ENCODE measurements at regions not wholly inside any gene's neighbourhood (a gene's known extent, or its start where the extent isn't known, plus 50 kb on each side); places are given as distances from the start of the nearest gene placed in this dataset.

DNA sequence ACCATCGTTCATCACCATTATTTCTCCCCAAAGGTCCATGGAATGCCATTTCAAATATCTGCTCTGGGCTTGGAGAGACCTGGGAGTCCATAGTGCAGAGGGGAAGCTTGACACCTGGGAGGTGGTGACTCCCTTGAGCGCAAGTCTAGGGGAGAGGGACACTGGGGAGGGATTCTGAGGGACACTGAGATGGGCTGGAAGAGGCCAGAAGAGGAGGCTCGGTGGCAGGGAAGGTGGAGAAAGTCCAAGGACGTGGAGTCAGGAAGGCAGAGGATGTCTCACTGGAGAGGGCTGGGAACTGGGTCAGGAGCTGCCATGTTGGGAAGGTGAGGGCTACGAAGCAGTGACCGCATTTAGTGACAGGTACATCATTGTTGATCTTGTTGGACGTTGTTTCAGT lies 160.3 kb upstream of the MVB12B start:
- no peak overlapping the region for H3K4me2 ChIP-seq (ENCODE audit: control insufficient read depth, insufficient read depth)
- no peak overlapping the region for H3K9ac ChIP-seq (ENCODE audit: control insufficient read depth, insufficient read depth, low read length)
- no peak overlapping the region for H3K4me3 ChIP-seq
- in situ Hi-C loops (cut with MboI) (no loop called here), intact Hi-C loops (cut with micrococcal nuclease; ENCODE audit: unreplicated experiment) (no loop called here)
- no peaks in the 10 kb centered on the region for H4K20me1 ChIP-seq (ENCODE audit: control insufficient read depth, insufficient read depth)
- no peaks in the 10 kb centered on the region for H3K79me2 ChIP-seq (ENCODE audit: control insufficient read depth, insufficient read depth, low read length)
- DNase-seq (ENCODE audit: low read depth, low spot score) = no peak
- WGBS (ENCODE audit: insufficient coverage, insufficient replicate concordance, low lambda C conversion rate, missing lambda C conversion rate) = 29% methylated on average over 7 of the region's 7 CpGs
- no peaks in the 10 kb centered on the region for H3K36me3 ChIP-seq (ENCODE audit: control insufficient read depth in 2 of 2, insufficient read depth in 2 of 2, low read length in 1 of 2)
- ATAC-seq = no peak
- FAIRE-seq = no peak
- no peaks in the 10 kb centered on the region for H3K9me3 ChIP-seq (replicated peaks; ENCODE audit: control insufficient read depth, insufficient read depth, low read length)
- ChIA-PET POLR2A (no interaction called here), CTCF (no interaction called here), RAD21 (ENCODE audit: unreplicated experiment) (no interaction called here), SMC1A (ENCODE audit: uncharacterized antibody, unreplicated experiment) (no interaction called here)
- no peak overlapping the region for H3K27ac ChIP-seq (ENCODE audit: control insufficient read depth, insufficient read depth)
- TF ChIP-seq JUNB (IDR thresholded peaks at IDR 0.05) = no peak
- no peak for TF ChIP-seq POLR2AphosphoS5 (IDR thresholded peaks at IDR 0.05; ENCODE audit: low read length)
- TF ChIP-seq IKZF1 (conservative IDR thresholded peaks at IDR 0.05) = no peak
- no TSS peak for BruUV-seq (replicated peaks)
- peaks cover 3 to 8% of the 10 kb centered on the region in 2 experiments for H3K27me3 ChIP-seq (replicated peaks in 1 of 2; ENCODE audit: control insufficient read depth in 2 of 2, insufficient read depth in 2 of 2, low read length in 1 of 2)
- H3K4me1 ChIP-seq (ENCODE audit: control insufficient read depth, insufficient read depth, low read length) = no peaks in the 10 kb centered on the region
- no peak overlapping the region for H2AFZ ChIP-seq (ENCODE audit: control insufficient read depth, low read depth, low read length)

DNA sequence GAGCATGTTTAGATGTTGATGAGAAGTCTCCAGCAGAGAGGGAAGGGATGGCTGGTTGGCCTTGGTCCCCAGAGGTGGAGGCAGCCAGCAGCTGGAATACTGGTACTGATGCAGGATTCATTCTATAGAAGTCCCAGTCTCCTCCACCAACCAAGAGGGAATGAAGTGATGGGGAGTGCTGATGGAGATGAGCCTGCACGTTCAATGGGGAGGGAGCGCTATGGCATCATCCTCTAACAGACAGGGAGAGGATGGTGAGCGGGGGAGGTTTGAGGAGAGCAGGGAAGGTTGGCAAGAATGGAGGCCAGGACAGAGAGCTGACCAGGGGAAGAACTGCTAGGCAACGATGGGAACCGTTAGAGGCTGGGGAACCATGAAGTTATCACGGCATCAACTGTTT lies 159.8 kb upstream of the MVB12B start:
- intact Hi-C loops (cut with micrococcal nuclease; ENCODE audit: unreplicated experiment) (no loop called here), in situ Hi-C loops (cut with MboI) (no loop called here)
- Histone ChIP-seq H3K27me3 (replicated peaks in 1 of 2; ENCODE audit: control insufficient read depth in 2 of 2, insufficient read depth in 2 of 2, low read length in 1 of 2) (peaks cover 3 to 8% of the 10 kb centered on the region in 2 experiments), H3K4me3 (no peak overlapping the region), H3K36me3 (ENCODE audit: control insufficient read depth in 2 of 2, insufficient read depth in 2 of 2, low read length in 1 of 2) (no peaks in the 10 kb centered on the region), H2AFZ (ENCODE audit: control insufficient read depth, low read depth, low read length) (no peak overlapping the region), H3K9ac (ENCODE audit: control insufficient read depth, insufficient read depth, low read length) (no peak overlapping the region), H4K20me1 (ENCODE audit: control insufficient read depth, insufficient read depth) (no peaks in the 10 kb centered on the region), H3K4me1 (ENCODE audit: control insufficient read depth, insufficient read depth, low read length) (no peaks in the 10 kb centered on the region), H3K9me3 (replicated peaks; ENCODE audit: control insufficient read depth, insufficient read depth, low read length) (no peaks in the 10 kb centered on the region), H3K4me2 (ENCODE audit: control insufficient read depth, insufficient read depth) (no peak overlapping the region), H3K27ac (ENCODE audit: control insufficient read depth, insufficient read depth) (no peak overlapping the region), H3K79me2 (ENCODE audit: control insufficient read depth, insufficient read depth, low read length) (no peaks in the 10 kb centered on the region)
- no peak for DNase-seq (ENCODE audit: low read depth, low spot score)
- CTCF ChIA-PET = no interaction called here
- RAD21 ChIA-PET (ENCODE audit: unreplicated experiment) = no interaction called here
- POLR2A ChIA-PET = no interaction called here
- FAIRE-seq = no peak
- 41% methylated on average over 6 of the region's 6 CpGs for WGBS (ENCODE audit: insufficient coverage, insufficient replicate concordance, low lambda C conversion rate, missing lambda C conversion rate)
- SMC1A ChIA-PET (ENCODE audit: uncharacterized antibody, unreplicated experiment) = no interaction called here
- no peak for ATAC-seq
- BruUV-seq (replicated peaks) = no TSS peak
- no peak for TF ChIP-seq LARP7 (IDR thresholded peaks at IDR 0.05)
- no peak for TF ChIP-seq CREM (IDR thresholded peaks at IDR 0.05; ENCODE audit: low read depth)
- TF ChIP-seq EED (IDR thresholded peaks at IDR 0.05; ENCODE audit: low read depth) = no peak
- no peak for TF ChIP-seq POLR2AphosphoS2 (IDR thresholded peaks at IDR 0.05; ENCODE audit: low read depth, low read length)
- TF ChIP-seq RB1 (IDR thresholded peaks at IDR 0.05; ENCODE audit: borderline replicate concordance) = no peak
- TF ChIP-seq SREBF2 (IDR thresholded peaks at IDR 0.05; ENCODE audit: low read length) = no peak
- TF ChIP-seq, protein P1, sequence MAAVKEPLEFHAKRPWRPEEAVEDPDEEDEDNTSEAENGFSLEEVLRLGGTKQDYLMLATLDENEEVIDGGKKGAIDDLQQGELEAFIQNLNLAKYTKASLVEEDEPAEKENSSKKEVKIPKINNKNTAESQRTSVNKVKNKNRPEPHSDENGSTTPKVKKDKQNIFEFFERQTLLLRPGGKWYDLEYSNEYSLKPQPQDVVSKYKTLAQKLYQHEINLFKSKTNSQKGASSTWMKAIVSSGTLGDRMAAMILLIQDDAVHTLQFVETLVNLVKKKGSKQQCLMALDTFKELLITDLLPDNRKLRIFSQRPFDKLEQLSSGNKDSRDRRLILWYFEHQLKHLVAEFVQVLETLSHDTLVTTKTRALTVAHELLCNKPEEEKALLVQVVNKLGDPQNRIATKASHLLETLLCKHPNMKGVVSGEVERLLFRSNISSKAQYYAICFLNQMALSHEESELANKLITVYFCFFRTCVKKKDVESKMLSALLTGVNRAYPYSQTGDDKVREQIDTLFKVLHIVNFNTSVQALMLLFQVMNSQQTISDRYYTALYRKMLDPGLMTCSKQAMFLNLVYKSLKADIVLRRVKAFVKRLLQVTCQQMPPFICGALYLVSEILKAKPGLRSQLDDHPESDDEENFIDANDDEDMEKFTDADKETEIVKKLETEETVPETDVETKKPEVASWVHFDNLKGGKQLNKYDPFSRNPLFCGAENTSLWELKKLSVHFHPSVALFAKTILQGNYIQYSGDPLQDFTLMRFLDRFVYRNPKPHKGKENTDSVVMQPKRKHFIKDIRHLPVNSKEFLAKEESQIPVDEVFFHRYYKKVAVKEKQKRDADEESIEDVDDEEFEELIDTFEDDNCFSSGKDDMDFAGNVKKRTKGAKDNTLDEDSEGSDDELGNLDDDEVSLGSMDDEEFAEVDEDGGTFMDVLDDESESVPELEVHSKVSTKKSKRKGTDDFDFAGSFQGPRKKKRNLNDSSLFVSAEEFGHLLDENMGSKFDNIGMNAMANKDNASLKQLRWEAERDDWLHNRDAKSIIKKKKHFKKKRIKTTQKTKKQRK (IDR thresholded peaks at IDR 0.05; ENCODE audit: low read depth, low read length) = no peak
- no peak for TF ChIP-seq TAF1 (IDR thresholded peaks at IDR 0.05; ENCODE audit: borderline replicate concordance, low read depth, low read length)
- no peak for TF ChIP-seq KDM1A (IDR thresholded peaks at IDR 0.05; ENCODE audit: borderline replicate concordance)
- no peak for TF ChIP-seq BACH1 (IDR thresholded peaks at IDR 0.05; ENCODE audit: borderline replicate concordance)
- no peak for TF ChIP-seq WRNIP1 (IDR thresholded peaks at IDR 0.05; ENCODE audit: borderline replicate concordance, low read depth, low read length)
- TF ChIP-seq, protein P2, sequence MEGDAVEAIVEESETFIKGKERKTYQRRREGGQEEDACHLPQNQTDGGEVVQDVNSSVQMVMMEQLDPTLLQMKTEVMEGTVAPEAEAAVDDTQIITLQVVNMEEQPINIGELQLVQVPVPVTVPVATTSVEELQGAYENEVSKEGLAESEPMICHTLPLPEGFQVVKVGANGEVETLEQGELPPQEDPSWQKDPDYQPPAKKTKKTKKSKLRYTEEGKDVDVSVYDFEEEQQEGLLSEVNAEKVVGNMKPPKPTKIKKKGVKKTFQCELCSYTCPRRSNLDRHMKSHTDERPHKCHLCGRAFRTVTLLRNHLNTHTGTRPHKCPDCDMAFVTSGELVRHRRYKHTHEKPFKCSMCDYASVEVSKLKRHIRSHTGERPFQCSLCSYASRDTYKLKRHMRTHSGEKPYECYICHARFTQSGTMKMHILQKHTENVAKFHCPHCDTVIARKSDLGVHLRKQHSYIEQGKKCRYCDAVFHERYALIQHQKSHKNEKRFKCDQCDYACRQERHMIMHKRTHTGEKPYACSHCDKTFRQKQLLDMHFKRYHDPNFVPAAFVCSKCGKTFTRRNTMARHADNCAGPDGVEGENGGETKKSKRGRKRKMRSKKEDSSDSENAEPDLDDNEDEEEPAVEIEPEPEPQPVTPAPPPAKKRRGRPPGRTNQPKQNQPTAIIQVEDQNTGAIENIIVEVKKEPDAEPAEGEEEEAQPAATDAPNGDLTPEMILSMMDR (IDR thresholded peaks at IDR 0.05 in 2 of 3, conservative IDR thresholded peaks at IDR 0.05 in 1 of 3; ENCODE audit: control insufficient read depth in 2 of 3, extremely low read depth in 1 of 3, insufficient read depth in 1 of 3, low read depth in 3 of 3, low read length in 3 of 3) = no peak

Data from GM12878 (cell line).